Thymus (tissue), 11 donors: ENCODE measurements at regions not wholly inside any gene's neighbourhood (a gene's known extent, or its start where the extent isn't known, plus 50 kb on each side); places are given as distances from the start of the nearest gene placed in this dataset.

Experiments used
- DNase-seq, 9 donors: peaks; one replicate each; pipeline ENCODE4 v3.0.0-alpha.2; 2013; ENCODE audit warnings: low spot score in 9 of 9, low read depth in 6 of 9, missing footprints in 1 of 9
- H3K27ac ChIP-seq, 2 donors: one replicate each; pipeline ENCODE4 v1.5.1; 2013; ENCODE audit warnings: control low read depth in 1 of 2, low read depth in 1 of 2, low read length in 1 of 2, mild to moderate bottlenecking in 1 of 2, moderate library complexity in 1 of 2
- H3K27me3 ChIP-seq, 2 donors: one replicate each; pipeline ENCODE4 v1.5.1; 2013; ENCODE audit warnings: low read length in 1 of 2; ENCODE audit not compliant: control insufficient read depth in 2 of 2, insufficient read depth in 1 of 2
- H3K36me3 ChIP-seq, 2 donors: one replicate each; pipeline ENCODE4 v1.5.1; 2013; ENCODE audit warnings: low read length in 1 of 2, mild to moderate bottlenecking in 1 of 2, moderate library complexity in 1 of 2; ENCODE audit not compliant: control insufficient read depth in 2 of 2, insufficient read depth in 2 of 2
- H3K4me1 ChIP-seq, 2 donors: one replicate each; pipeline ENCODE4 v1.5.1; 2013; ENCODE audit warnings: low read length in 2 of 2; ENCODE audit not compliant: control insufficient read depth in 2 of 2, insufficient read depth in 2 of 2
- H3K4me3 ChIP-seq, 2 donors: one replicate each; pipeline ENCODE4 v1.5.1; 2013; ENCODE audit warnings: low read length in 2 of 2, control low read depth in 1 of 2, mild to moderate bottlenecking in 1 of 2
- H3K9me3 ChIP-seq, 2 donors: one replicate each; pipeline ENCODE4 v1.5.1; 2013; ENCODE audit warnings: low read length in 1 of 2, mild to moderate bottlenecking in 1 of 2; ENCODE audit not compliant: control insufficient read depth in 2 of 2, insufficient read depth in 1 of 2
- WGBS: extraction: QIAGEN DNeasy Blood & Tissue Kit; methylation state at CpG from one replicate; pipeline ENCODE4 v1.1.7; 2013; 5-methylcytosine and 5-hydroxymethylcytosine counted together
- donor health status: healthy.

- no peak overlapping the region for H3K27ac ChIP-seq
- WGBS, result 83% methylated on average over 8 of the region's 8 CpGs
Measured at GRCh38 chr3:127477396-127477795, 113.1 kb downstream of the TPRA1 start.

GRCh38 chr3:127476936-127477335 lies 113.6 kb downstream of the TPRA1 start:
- WGBS, result 87% methylated on average over 12 of the region's 12 CpGs
- DNase-seq, result no peak

More at GRCh38 chr3:127477396-127477795, 113.1 kb downstream of the TPRA1 start:
- H3K4me3 ChIP-seq, result no peak overlapping the region
- H3K9me3 ChIP-seq, result no peaks in the 10 kb centered on the region
- peaks cover 0 to 8% of the 10 kb centered on the region in 2 donors for H3K27me3 ChIP-seq
- no peak for DNase-seq
- H3K36me3 ChIP-seq, result no peaks in the 10 kb centered on the region
- H3K4me1 ChIP-seq, result no peaks in the 10 kb centered on the region

GRCh38 chr3:127475975-127476705 lies 114.4 kb downstream of the TPRA1 start:
- H3K36me3 ChIP-seq, result no peaks in the 10 kb centered on the region
- no peak overlapping the region for H3K4me3 ChIP-seq
- H3K27ac ChIP-seq, result no peak overlapping the region
- no peaks in the 10 kb centered on the region for H3K9me3 ChIP-seq
- peaks cover 0 to 8% of the 10 kb centered on the region in 2 donors for H3K27me3 ChIP-seq
- DNase-seq, result no peak
- H3K4me1 ChIP-seq, result no peaks in the 10 kb centered on the region
- 92% methylated on average over 6 of the region's 6 CpGs for WGBS

More at GRCh38 chr3:127476936-127477335, 113.6 kb downstream of the TPRA1 start:
- H3K27me3 ChIP-seq, result peaks cover 0 to 8% of the 10 kb centered on the region in 2 donors
- no peak overlapping the region for H3K27ac ChIP-seq
- no peak overlapping the region for H3K4me3 ChIP-seq
- no peaks in the 10 kb centered on the region for H3K9me3 ChIP-seq
- no peaks in the 10 kb centered on the region for H3K36me3 ChIP-seq
- H3K4me1 ChIP-seq, result no peaks in the 10 kb centered on the region

- H3K27me3 ChIP-seq, result peaks cover 0 to 6% of the 10 kb centered on the region in 2 donors
- H3K4me1 ChIP-seq, result no peaks in the 10 kb centered on the region
- no peak for DNase-seq
- 90% methylated on average over 7 of the region's 7 CpGs for WGBS
- no peak overlapping the region for H3K27ac ChIP-seq
- no peaks in the 10 kb centered on the region for H3K9me3 ChIP-seq
- H3K36me3 ChIP-seq, result no peaks in the 10 kb centered on the region
- no peak overlapping the region for H3K4me3 ChIP-seq
Measured at GRCh38 chr3:127475391-127475790, 115.1 kb downstream of the TPRA1 start.

GRCh38 chr3:127473244-127474024 lies 117.1 kb downstream of the TPRA1 start:
- H3K27me3 ChIP-seq, result peaks cover 0 to 2% of the 10 kb centered on the region in 2 donors
- WGBS, result 66% methylated on average over 10 of the region's 10 CpGs
- peak in 2 of 9 donors; percentile 30 to 32 for DNase-seq
- H3K4me3 ChIP-seq, result no peak overlapping the region
- H3K27ac ChIP-seq, result no peak overlapping the region
- no peaks in the 10 kb centered on the region for H3K36me3 ChIP-seq
- H3K9me3 ChIP-seq, result no peaks in the 10 kb centered on the region
- no peaks in the 10 kb centered on the region for H3K4me1 ChIP-seq

GRCh38 chr3:127472506-127472905 lies 118.0 kb downstream of the TPRA1 start:
- DNase-seq, result no peak
- Histone ChIP-seq H3K27ac (no peak overlapping the region), H3K4me1 (no peaks in the 10 kb centered on the region), H3K9me3 (no peaks in the 10 kb centered on the region), H3K4me3 (no peak overlapping the region), H3K36me3 (no peaks in the 10 kb centered on the region), H3K27me3 (peaks cover 0 to 2% of the 10 kb centered on the region in 2 donors)
- 93% methylated on average over 11 of the region's 11 CpGs for WGBS

- Histone ChIP-seq H3K36me3 (no peaks in the 10 kb centered on the region), H3K9me3 (no peaks in the 10 kb centered on the region), H3K4me3 (no peak overlapping the region), H3K27ac (no peak overlapping the region), H3K27me3 (no peaks in the 10 kb centered on the region), H3K4me1 (no peaks in the 10 kb centered on the region)
- DNase-seq, result no peak
- WGBS, result 89% methylated on average over 5 of the region's 5 CpGs
Measured at GRCh38 chr3:127471142-127471541, 119.4 kb downstream of the TPRA1 start.

GRCh38 chr3:127469760-127470159 lies 120.8 kb downstream of the TPRA1 start:
- 90% methylated on average over 9 of the region's 9 CpGs for WGBS
- Histone ChIP-seq H3K4me3 (no peak overlapping the region), H3K27me3 (no peaks in the 10 kb centered on the region), H3K36me3 (no peaks in the 10 kb centered on the region), H3K9me3 (no peaks in the 10 kb centered on the region), H3K4me1 (no peaks in the 10 kb centered on the region), H3K27ac (no peak overlapping the region)
- no peak for DNase-seq

- no peaks in the 10 kb centered on the region for H3K36me3 ChIP-seq
- H3K27me3 ChIP-seq, result no peaks in the 10 kb centered on the region
- H3K4me3 ChIP-seq, result no peak overlapping the region
- no peak for DNase-seq
- no peaks in the 10 kb centered on the region for H3K9me3 ChIP-seq
- H3K4me1 ChIP-seq, result no peaks in the 10 kb centered on the region
- 58% methylated on average over 12 of the region's 12 CpGs for WGBS
- no peak overlapping the region for H3K27ac ChIP-seq
Measured at GRCh38 chr3:127467391-127467790, 123.1 kb downstream of the TPRA1 start.
